Osteoblast (primary cell): ENCODE measurements at regions not wholly inside any gene's neighbourhood (a gene's known extent, or its start where the extent isn't known, plus 50 kb on each side); places are given as distances from the start of the nearest gene placed in this dataset.
A peak's percentile ranks its signal among the peaks of the same experiment; 100 is the strongest.

ENCODE experiments used
- DNase-seq: peaks from one replicate; pipeline ENCODE4 v3.0.0; 2011; ENCODE audit warnings: low spot score, mixed read lengths; ENCODE audit not compliant: insufficient read length; ENCODE audit errors: missing footprints
- H2AFZ ChIP-seq: 2 replicates; pipeline ENCODE4 v1.6.0; 2011; ENCODE audit warnings: mild to moderate bottlenecking, low read length
- H3K27ac ChIP-seq: 2 replicates; pipeline ENCODE4 v1.5.1; 2011; ENCODE audit warnings: mild to moderate bottlenecking, low read depth, low read length, moderate library complexity
- H3K27me3 ChIP-seq: 2 replicates; pipeline ENCODE4 v1.6.0; 2012; ENCODE audit warnings: mild to moderate bottlenecking, control low read depth, inconsistent platforms, low read length, moderate library complexity; ENCODE audit not compliant: insufficient read depth
- H3K36me3 ChIP-seq: 2 replicates; pipeline ENCODE4 v1.5.1; 2011; ENCODE audit warnings: mild to moderate bottlenecking, low read length, control low read depth, moderate library complexity; ENCODE audit not compliant: insufficient read depth
- H3K4me1 ChIP-seq: 2 replicates; pipeline ENCODE4 v1.5.1; 2011; ENCODE audit warnings: mild to moderate bottlenecking, low read length, control low read depth, moderate library complexity; ENCODE audit not compliant: insufficient read depth
- H3K4me2 ChIP-seq: 2 replicates; pipeline ENCODE4 v1.6.0; 2011; ENCODE audit warnings: mild to moderate bottlenecking, low read length; ENCODE audit not compliant: insufficient read depth
- H3K4me3 ChIP-seq: fragments of 200-600 bp; sonication (generic); 3 replicates; pipeline ENCODE4 v1.5.1; 2012; ENCODE audit warnings: mild to moderate bottlenecking, low read length, inconsistent platforms; ENCODE audit not compliant: insufficient read depth
- H3K79me2 ChIP-seq: 2 replicates; pipeline ENCODE4 v1.6.0; 2012; ENCODE audit warnings: mild to moderate bottlenecking, low read length, control low read depth, inconsistent platforms; ENCODE audit not compliant: insufficient read depth
- H3K9me3 ChIP-seq: 2 replicates; pipeline ENCODE4 v1.5.1; 2011; ENCODE audit warnings: low read depth, low read length, control low read depth
- H4K20me1 ChIP-seq: 2 replicates; pipeline ENCODE4 v1.6.0; 2012; ENCODE audit warnings: mild to moderate bottlenecking, low read length, control low read depth; ENCODE audit not compliant: insufficient read depth
- CTCF ChIP-seq: IDR thresholded peaks from 2 replicates; pipeline ENCODE4 v1.5.1; 2011; ENCODE audit warnings: mild to moderate bottlenecking, low read depth, low read length, moderate library complexity; ENCODE audit errors: extremely low read depth

GRCh38 chr9:93826905-93827544 lies 128.1 kb downstream of the BARX1 start:
- DNase-seq = peak; percentile 64
- Histone ChIP-seq H3K9me3 (no peaks in the 10 kb centered on the region), H3K36me3 (no peaks in the 10 kb centered on the region), H4K20me1 (no peaks in the 10 kb centered on the region), H3K27me3 (no peaks in the 10 kb centered on the region), H3K27ac (no peak overlapping the region), H3K4me1 (no peaks in the 10 kb centered on the region), H3K4me2 (peak overlapping the region; percentile 76), H2AFZ (no peak overlapping the region), H3K79me2 (no peaks in the 10 kb centered on the region), H3K4me3 (no peak overlapping the region)
- TF ChIP-seq CTCF = no peak

GRCh38 chr9:93826209-93826608 lies 128.9 kb downstream of the BARX1 start:
- H2AFZ ChIP-seq = no peak overlapping the region
- no peak for TF ChIP-seq CTCF
- H3K4me3 ChIP-seq = no peak overlapping the region
- H3K4me2 ChIP-seq = no peak overlapping the region
- no peaks in the 10 kb centered on the region for H3K79me2 ChIP-seq
- H3K27me3 ChIP-seq = no peaks in the 10 kb centered on the region
- no peaks in the 10 kb centered on the region for H4K20me1 ChIP-seq
- H3K36me3 ChIP-seq = no peaks in the 10 kb centered on the region
- no peak overlapping the region for H3K27ac ChIP-seq
- H3K4me1 ChIP-seq = no peaks in the 10 kb centered on the region
- H3K9me3 ChIP-seq = no peaks in the 10 kb centered on the region
- DNase-seq = no peak

GRCh38 chr9:93825348-93826115 lies 129.6 kb downstream of the BARX1 start:
- Histone ChIP-seq H3K36me3 (no peaks in the 10 kb centered on the region), H3K4me1 (no peaks in the 10 kb centered on the region), H3K4me3 (no peak overlapping the region), H3K79me2 (no peaks in the 10 kb centered on the region), H3K27ac (no peak overlapping the region), H2AFZ (no peak overlapping the region), H3K4me2 (no peak overlapping the region), H3K9me3 (no peaks in the 10 kb centered on the region), H4K20me1 (no peaks in the 10 kb centered on the region), H3K27me3 (no peaks in the 10 kb centered on the region)
- TF ChIP-seq CTCF = no peak
- DNase-seq = peak; percentile 82

- H3K27me3 ChIP-seq = no peaks in the 10 kb centered on the region
- H3K4me1 ChIP-seq = no peaks in the 10 kb centered on the region
- H3K36me3 ChIP-seq = no peaks in the 10 kb centered on the region
- H3K4me2 ChIP-seq = no peak overlapping the region
- H3K9me3 ChIP-seq = no peaks in the 10 kb centered on the region
- H3K79me2 ChIP-seq = no peaks in the 10 kb centered on the region
- TF ChIP-seq CTCF = no peak
- no peaks in the 10 kb centered on the region for H4K20me1 ChIP-seq
- no peak overlapping the region for H3K27ac ChIP-seq
- DNase-seq = peak; percentile 47
- no peak overlapping the region for H3K4me3 ChIP-seq
- no peak overlapping the region for H2AFZ ChIP-seq
These were observed 130.5 kb downstream of the BARX1 start for GRCh38 chr9:93824386-93825294.
